ENCODE measurements at regions not wholly inside any gene's neighbourhood (a gene's known extent, or its start where the extent isn't known, plus 50 kb on each side); places are given as distances from the start of the nearest gene placed in this dataset.
A peak's percentile ranks its signal among the peaks of the same experiment; 100 is the strongest.

GRCh38 chr20:10910535-10911178, 236.9 kb upstream of the JAG1 start:
- Histone ChIP-seq H3K9me3 (no peaks in the 10 kb centered on the region), H3K36me3 (no peaks in the 10 kb centered on the region), H3K4me3 (no peak overlapping the region), H3K27ac (peak overlapping the region; percentile 35 to 36), H3K4me1 (no peaks in the 10 kb centered on the region), H3K27me3 (no peaks in the 10 kb centered on the region)
- no peak for TF ChIP-seq CTCF (IDR thresholded peaks at IDR 0.05)
- TF ChIP-seq POLR2A (IDR thresholded peaks at IDR 0.05), result no peak
- intact Hi-C loops (cut with DNase I; ENCODE audit: low total_unique reads), result no loop called here
- DNase-seq, result no peak

GRCh38 chr20:10911298-10911697, 237.5 kb upstream of the JAG1 start:
- H3K27ac ChIP-seq, result peak overlapping the region in 1 of 2 donors; percentile 36
- TF ChIP-seq CTCF (IDR thresholded peaks at IDR 0.05) (no peak), POLR2A (IDR thresholded peaks at IDR 0.05) (no peak)
- no peak overlapping the region for H3K4me3 ChIP-seq
- no peaks in the 10 kb centered on the region for H3K27me3 ChIP-seq
- H3K9me3 ChIP-seq, result no peaks in the 10 kb centered on the region
- intact Hi-C loops (cut with DNase I; ENCODE audit: low total_unique reads), result no loop called here
- H3K36me3 ChIP-seq, result no peaks in the 10 kb centered on the region
- no peak for DNase-seq
- no peaks in the 10 kb centered on the region for H3K4me1 ChIP-seq

GRCh38 chr20:10915815-10916214, 242.0 kb upstream of the JAG1 start:
- H3K4me1 ChIP-seq, result no peaks in the 10 kb centered on the region
- H3K9me3 ChIP-seq, result no peaks in the 10 kb centered on the region
- TF ChIP-seq POLR2A (IDR thresholded peaks at IDR 0.05) (no peak), CTCF (IDR thresholded peaks at IDR 0.05) (no peak)
- intact Hi-C loops (cut with DNase I; ENCODE audit: low total_unique reads), result no loop called here
- no peaks in the 10 kb centered on the region for H3K36me3 ChIP-seq
- no peaks in the 10 kb centered on the region for H3K27me3 ChIP-seq
- H3K27ac ChIP-seq, result no peak overlapping the region
- no peak for DNase-seq
- H3K4me3 ChIP-seq, result no peak overlapping the region

GRCh38 chr20:10916312-10916711, 242.5 kb upstream of the JAG1 start:
- no peaks in the 10 kb centered on the region for H3K27me3 ChIP-seq
- H3K4me3 ChIP-seq, result no peak overlapping the region
- no peak for DNase-seq

GRCh38 chr20:10917826-10918225, 244.0 kb upstream of the JAG1 start:
- H3K36me3 ChIP-seq, result no peaks in the 10 kb centered on the region
- H3K4me1 ChIP-seq, result no peaks in the 10 kb centered on the region
- no peaks in the 10 kb centered on the region for H3K27me3 ChIP-seq
- no peak for DNase-seq
- TF ChIP-seq CTCF (IDR thresholded peaks at IDR 0.05) (no peak), POLR2A (IDR thresholded peaks at IDR 0.05) (no peak)
- no peaks in the 10 kb centered on the region for H3K9me3 ChIP-seq
- H3K27ac ChIP-seq, result no peak overlapping the region
- intact Hi-C loops (cut with DNase I; ENCODE audit: low total_unique reads), result no loop called here
- no peak overlapping the region for H3K4me3 ChIP-seq

More at GRCh38 chr20:10916312-10916711, 242.5 kb upstream of the JAG1 start:
- no peak overlapping the region for H3K27ac ChIP-seq
- intact Hi-C loops (cut with DNase I; ENCODE audit: low total_unique reads), result no loop called here
- TF ChIP-seq POLR2A (IDR thresholded peaks at IDR 0.05) (no peak), CTCF (IDR thresholded peaks at IDR 0.05) (no peak)
- no peaks in the 10 kb centered on the region for H3K4me1 ChIP-seq
- no peaks in the 10 kb centered on the region for H3K36me3 ChIP-seq
- H3K9me3 ChIP-seq, result no peaks in the 10 kb centered on the region

Measured in uterus (tissue), 3 donors.